Heart left ventricle (tissue), 13 donors: ENCODE measurements at regions not wholly inside any gene's neighbourhood (a gene's known extent, or its start where the extent isn't known, plus 50 kb on each side); places are given as distances from the start of the nearest gene placed in this dataset.

ENCODE experiments used
- POLR2A ChIP-seq, 2 donors: fragments of 450-650 bp; IDR thresholded peaks; one replicate each; pipeline ENCODE4 v1.6.1; 2017; ENCODE audit warnings: antibody characterized with exemption in 2 of 2, mild to moderate bottlenecking in 2 of 2, moderate library complexity in 2 of 2
- TF ChIP-seq, protein P1 (sequence below), 12 donors: fragments of 200-600 bp; sonication (generic) in 4 of 12; IDR thresholded peaks; one replicate each; pipeline versions ENCODE4 v1.5.0 to v1.8.0; 2018 to 2022; ENCODE audit warnings: antibody characterized with exemption in 12 of 12, mild to moderate bottlenecking in 5 of 12
- donor health status: ischemic (EF 13 %, LVEDD 7.1; RV severe dilation, severe dysfunction).
- donor health status: DM: no; HTN: yes; CAD: no.
- donor health status: DM: no; HTN: no; CAD: no.
- donor health status: ischemic (EF 25% LVEDD 6.9; RV normal size, moderate dysfunction).
- donor health status: ischemic (EF 25% LVEDD 5.7; RV mildly dilated, moderate dysfunction).
- donor health status: ischemic (EF 35%, LVEDD 5.7; RV mildly dilated, moderate dysfunction).
- donor health status: nonischemic (EF 11% LVEDD 7.7; RV severe dilation, severe dysfunction).
- donor health status: DM: yes; HTN: yes; CAD: no.
- donor health status: PGD.
- donor health status: ischemic (EF 29% LVEDD 5.4; RV normal size, mild dysfunction).
- donor health status: nonischemic (EF 23%, LVEDD 6.1; RV moderate dilation, normal function).

DNA sequence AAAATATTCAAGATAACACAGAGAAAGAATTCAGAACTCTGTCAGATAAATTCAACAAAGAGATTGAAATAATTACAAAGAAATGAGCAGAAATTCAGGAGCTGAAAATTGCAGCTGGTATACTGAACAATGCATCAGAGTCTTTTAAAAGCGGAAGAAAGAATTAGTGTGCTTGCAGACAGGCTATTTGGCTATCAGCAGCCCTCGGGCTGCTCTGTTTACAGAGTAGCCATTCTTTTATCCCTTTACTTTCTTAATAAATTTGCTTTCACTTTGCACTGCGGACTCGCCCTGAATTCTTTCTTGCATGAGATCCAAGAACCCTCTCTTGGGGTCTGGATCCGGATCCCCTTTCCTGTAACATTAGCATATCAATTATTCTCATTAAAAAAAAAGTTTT lies 1040.0 kb downstream of the SORCS3 start:
- TF ChIP-seq, protein P1, sequence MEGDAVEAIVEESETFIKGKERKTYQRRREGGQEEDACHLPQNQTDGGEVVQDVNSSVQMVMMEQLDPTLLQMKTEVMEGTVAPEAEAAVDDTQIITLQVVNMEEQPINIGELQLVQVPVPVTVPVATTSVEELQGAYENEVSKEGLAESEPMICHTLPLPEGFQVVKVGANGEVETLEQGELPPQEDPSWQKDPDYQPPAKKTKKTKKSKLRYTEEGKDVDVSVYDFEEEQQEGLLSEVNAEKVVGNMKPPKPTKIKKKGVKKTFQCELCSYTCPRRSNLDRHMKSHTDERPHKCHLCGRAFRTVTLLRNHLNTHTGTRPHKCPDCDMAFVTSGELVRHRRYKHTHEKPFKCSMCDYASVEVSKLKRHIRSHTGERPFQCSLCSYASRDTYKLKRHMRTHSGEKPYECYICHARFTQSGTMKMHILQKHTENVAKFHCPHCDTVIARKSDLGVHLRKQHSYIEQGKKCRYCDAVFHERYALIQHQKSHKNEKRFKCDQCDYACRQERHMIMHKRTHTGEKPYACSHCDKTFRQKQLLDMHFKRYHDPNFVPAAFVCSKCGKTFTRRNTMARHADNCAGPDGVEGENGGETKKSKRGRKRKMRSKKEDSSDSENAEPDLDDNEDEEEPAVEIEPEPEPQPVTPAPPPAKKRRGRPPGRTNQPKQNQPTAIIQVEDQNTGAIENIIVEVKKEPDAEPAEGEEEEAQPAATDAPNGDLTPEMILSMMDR (IDR thresholded peaks at IDR 0.05) = no peak
- TF ChIP-seq POLR2A (IDR thresholded peaks at IDR 0.05) = no peak
